Neural progenitor cell (in vitro differentiated cells): ENCODE measurements at regions not wholly inside any gene's neighbourhood (a gene's known extent, or its start where the extent isn't known, plus 50 kb on each side); places are given as distances from the start of the nearest gene placed in this dataset.

Source experiments
- DNase-seq: peaks from one replicate; pipeline ENCODE4 v3.0.0-alpha.2; 2016; ENCODE audit warnings: low spot score
- H2AFZ ChIP-seq: fragments of 200-600 bp; sonication (generic); replicated peaks from 2 replicates; pipeline ENCODE4 v1.6.1; 2016; ENCODE audit warnings: antibody characterized with exemption
- H3F3A ChIP-seq: fragments of 200-600 bp; sonication (generic); 2 replicates; pipeline ENCODE4 v1.6.1; 2016; ENCODE audit warnings: antibody characterized with exemption, low read depth
- H3K27ac ChIP-seq: fragments of 200-600 bp; sonication (generic); 2 replicates; pipeline ENCODE4 v1.5.1; 2016; ENCODE audit warnings: mild to moderate bottlenecking
- H3K27me3 ChIP-seq: fragments of 200-600 bp; sonication (generic); 2 replicates; pipeline ENCODE4 v1.6.1; 2016; ENCODE audit warnings: mild to moderate bottlenecking, moderate library complexity
- H3K36me3 ChIP-seq: fragments of 200-600 bp; sonication (generic); 2 replicates; pipeline ENCODE4 v1.5.1; 2016
- H3K4me1 ChIP-seq: fragments of 200-600 bp; sonication (generic); 2 replicates; pipeline ENCODE4 v1.6.1; 2016; ENCODE audit warnings: mixed run types
- H3K4me2 ChIP-seq: fragments of 200-600 bp; sonication (generic); 2 replicates; pipeline ENCODE4 v1.6.1; 2016
- H3K4me3 ChIP-seq: fragments of 200-600 bp; sonication (generic); 2 replicates; pipeline ENCODE4 v1.5.1; 2016
- H3K79me2 ChIP-seq: fragments of 200-600 bp; sonication (generic); 2 replicates; pipeline ENCODE4 v1.6.1; 2016; ENCODE audit warnings: low read depth
- H3K9ac ChIP-seq: fragments of 200-600 bp; sonication (generic); 2 replicates; pipeline ENCODE4 v1.6.1; 2016
- H3K9me3 ChIP-seq: fragments of 200-600 bp; sonication (generic); 2 replicates; pipeline ENCODE4 v1.5.1; 2016; ENCODE audit warnings: low read depth
- H4K20me1 ChIP-seq: fragments of 200-600 bp; sonication (generic); 2 replicates; pipeline ENCODE4 v1.6.1; 2016; ENCODE audit warnings: low read depth
- H3K27ac Mint-ChIP-seq: 3 replicates; pipeline ENCODE4 v1.8.0; 2021; ENCODE audit warnings: mixed read lengths
- H3K27me3 Mint-ChIP-seq: 2 replicates; pipeline ENCODE4 v1.8.0; 2022; ENCODE audit warnings: low read depth, mild to moderate bottlenecking, inconsistent platforms, moderate library complexity, mixed read lengths; ENCODE audit not compliant: insufficient read depth
- H3K36me3 Mint-ChIP-seq: 3 replicates; pipeline ENCODE4 v1.8.0; 2021; ENCODE audit warnings: mixed read lengths
- H3K4me1 Mint-ChIP-seq: 3 replicates; pipeline ENCODE4 v1.8.0; 2021; ENCODE audit warnings: mixed read lengths
- H3K4me3 Mint-ChIP-seq: 3 replicates; pipeline ENCODE4 v1.8.0; 2021; ENCODE audit warnings: mild to moderate bottlenecking, moderate library complexity, mixed read lengths
- H3K9me3 Mint-ChIP-seq: 3 replicates; pipeline ENCODE4 v1.8.0; 2020; ENCODE audit warnings: mixed read lengths
- EZH2 ChIP-seq: fragments of 200-600 bp; sonication (generic); IDR thresholded peaks from 2 replicates; pipeline ENCODE4 v1.6.1; 2017; ENCODE audit warnings: antibody characterized with exemption, mild to moderate bottlenecking, moderate library complexity
- EZH2phosphoT487 ChIP-seq: fragments of 200-600 bp; sonication (generic); IDR thresholded peaks from 2 replicates; pipeline ENCODE4 v1.6.1; 2017; ENCODE audit warnings: antibody characterized with exemption
- TF ChIP-seq, protein P1 (sequence below): fragments of 200-600 bp; sonication (generic); IDR thresholded peaks from 2 replicates; pipeline ENCODE4 v1.5.1; 2017; ENCODE audit warnings: antibody characterized with exemption, mild to moderate bottlenecking

DNA sequence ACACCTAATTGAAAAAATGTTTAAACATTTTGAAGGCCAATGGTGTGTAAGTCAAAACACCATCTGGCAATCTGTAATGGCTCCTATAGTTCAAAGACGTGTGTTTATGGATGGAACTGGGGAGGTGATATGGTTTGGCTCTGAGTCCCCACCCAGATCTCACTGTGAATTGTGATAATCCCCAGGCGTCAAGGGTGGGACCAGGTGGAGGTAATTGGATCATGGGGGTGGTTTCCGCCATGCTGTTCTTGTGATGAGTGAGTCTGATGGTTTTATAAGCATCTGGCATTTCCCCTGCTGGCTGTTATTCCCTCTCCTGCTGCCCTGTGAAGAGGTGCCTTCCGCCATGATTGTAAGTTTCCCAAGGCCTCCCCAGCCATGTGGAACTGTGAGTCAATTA is 52.2 kb downstream of the ADRA2C start:
- Histone ChIP-seq H4K20me1 (no peaks in the 10 kb centered on the region), H3K9me3 (no peaks in the 10 kb centered on the region), H3K79me2 (no peaks in the 10 kb centered on the region), H2AFZ (no peak overlapping the region), H3K36me3 (no peaks in the 10 kb centered on the region), H3K27ac (no peak overlapping the region), H3K4me2 (no peak overlapping the region), H3K9ac (no peak overlapping the region), H3K4me3 (no peak overlapping the region), H3F3A (peaks cover 6% of the 10 kb centered on the region), H3K27me3 (no peaks in the 10 kb centered on the region), H3K4me1 (peaks cover 15% of the 10 kb centered on the region)
- Mint-ChIP-seq H3K27ac (no peak overlapping the region), H3K9me3 (peaks cover 8% of the 10 kb centered on the region), H3K4me1 (peaks cover 10% of the 10 kb centered on the region), H3K4me3 (peak overlapping the region; percentile 44), H3K27me3 (peaks cover 18% of the 10 kb centered on the region), H3K36me3 (no peaks in the 10 kb centered on the region)
- DNase-seq = no peak
- TF ChIP-seq, protein P1, sequence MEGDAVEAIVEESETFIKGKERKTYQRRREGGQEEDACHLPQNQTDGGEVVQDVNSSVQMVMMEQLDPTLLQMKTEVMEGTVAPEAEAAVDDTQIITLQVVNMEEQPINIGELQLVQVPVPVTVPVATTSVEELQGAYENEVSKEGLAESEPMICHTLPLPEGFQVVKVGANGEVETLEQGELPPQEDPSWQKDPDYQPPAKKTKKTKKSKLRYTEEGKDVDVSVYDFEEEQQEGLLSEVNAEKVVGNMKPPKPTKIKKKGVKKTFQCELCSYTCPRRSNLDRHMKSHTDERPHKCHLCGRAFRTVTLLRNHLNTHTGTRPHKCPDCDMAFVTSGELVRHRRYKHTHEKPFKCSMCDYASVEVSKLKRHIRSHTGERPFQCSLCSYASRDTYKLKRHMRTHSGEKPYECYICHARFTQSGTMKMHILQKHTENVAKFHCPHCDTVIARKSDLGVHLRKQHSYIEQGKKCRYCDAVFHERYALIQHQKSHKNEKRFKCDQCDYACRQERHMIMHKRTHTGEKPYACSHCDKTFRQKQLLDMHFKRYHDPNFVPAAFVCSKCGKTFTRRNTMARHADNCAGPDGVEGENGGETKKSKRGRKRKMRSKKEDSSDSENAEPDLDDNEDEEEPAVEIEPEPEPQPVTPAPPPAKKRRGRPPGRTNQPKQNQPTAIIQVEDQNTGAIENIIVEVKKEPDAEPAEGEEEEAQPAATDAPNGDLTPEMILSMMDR = no peak
- TF ChIP-seq EZH2phosphoT487 (no peak), EZH2 (no peak)

DNA sequence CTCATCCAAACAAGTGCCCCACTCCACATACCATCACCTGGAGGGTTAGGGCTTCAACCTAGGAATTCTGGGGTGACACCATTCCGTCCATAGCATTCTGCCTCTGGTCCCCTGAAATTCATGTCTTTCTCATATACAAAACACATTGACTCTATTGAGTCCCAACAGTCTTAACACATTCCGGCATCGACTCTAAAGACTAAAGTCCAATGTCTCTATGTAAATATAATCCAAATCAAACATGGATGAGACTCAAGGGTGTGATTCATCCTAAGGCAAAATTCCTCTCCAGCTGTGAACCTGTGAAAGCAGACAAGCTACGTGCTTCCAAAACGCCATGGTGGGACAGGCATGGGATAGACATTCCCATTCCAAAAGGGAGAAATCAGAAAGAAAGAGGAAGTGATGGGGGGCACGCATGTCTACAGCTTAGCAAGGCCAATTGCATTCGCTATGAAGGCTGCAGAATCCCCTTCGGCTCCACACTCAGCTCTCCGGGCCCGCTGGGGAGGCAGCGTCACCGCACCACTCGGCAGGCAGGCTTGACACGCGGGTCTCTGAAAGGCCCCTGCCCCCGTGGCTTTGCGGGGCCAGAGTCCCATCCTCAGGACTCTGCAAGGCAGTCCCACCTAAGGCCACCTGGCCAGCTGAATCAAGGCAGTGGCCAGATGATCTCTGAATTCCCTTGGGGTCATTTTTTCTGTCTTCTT is 53.2 kb downstream of the ADRA2C start:
- no peak overlapping the region for H3K27ac Mint-ChIP-seq
- no peaks in the 10 kb centered on the region for H3K36me3 Mint-ChIP-seq

DNA sequence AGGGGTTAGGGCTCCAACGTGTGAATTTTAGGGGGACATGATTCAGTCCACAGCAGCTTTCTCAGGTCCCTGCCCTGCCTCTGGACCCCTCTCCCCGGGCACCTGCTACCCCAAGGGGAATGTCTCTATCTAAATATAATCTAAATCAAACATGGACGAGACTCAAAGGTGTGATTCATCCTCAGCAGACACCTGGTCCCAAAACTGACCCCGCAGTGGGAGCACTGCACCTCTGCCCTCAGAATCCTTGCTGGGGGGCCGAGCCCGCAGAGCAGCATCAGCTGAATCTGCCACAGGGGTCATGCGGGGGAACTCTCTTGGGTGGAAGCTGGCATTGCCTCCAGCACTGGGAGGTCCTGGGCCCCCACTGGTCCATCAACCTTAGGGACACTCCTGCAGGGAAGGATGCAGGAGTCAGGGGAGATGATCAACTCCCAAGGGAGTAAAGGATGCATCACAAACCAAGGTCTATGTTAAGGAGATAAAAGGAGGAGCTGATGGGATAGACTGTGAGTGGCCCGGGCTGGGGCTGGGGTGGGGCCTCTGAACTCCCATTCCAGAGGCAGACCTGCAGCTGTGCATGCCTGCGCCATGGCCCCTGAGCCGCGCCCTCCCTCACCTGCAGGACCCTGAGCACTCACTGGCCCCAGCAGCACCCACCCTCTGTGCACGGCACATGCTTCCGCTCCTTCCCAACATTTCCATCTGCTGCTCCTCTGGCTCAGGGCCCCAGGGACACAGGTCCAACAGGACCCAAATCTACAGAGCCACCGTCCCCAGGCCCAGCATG is 54.0 kb downstream of the ADRA2C start:
- Histone ChIP-seq H3K4me2 (no peak overlapping the region), H3F3A (peaks cover under 1% of the 10 kb centered on the region), H3K4me1 (peaks cover 15% of the 10 kb centered on the region), H3K36me3 (no peaks in the 10 kb centered on the region), H4K20me1 (no peaks in the 10 kb centered on the region), H2AFZ (no peak overlapping the region), H3K4me3 (no peak overlapping the region), H3K9me3 (no peaks in the 10 kb centered on the region), H3K79me2 (no peaks in the 10 kb centered on the region), H3K27ac (no peak overlapping the region), H3K27me3 (no peaks in the 10 kb centered on the region), H3K9ac (no peak overlapping the region)
- no peaks in the 10 kb centered on the region for H3K36me3 Mint-ChIP-seq
- peaks cover 5% of the 10 kb centered on the region for H3K9me3 Mint-ChIP-seq
- TF ChIP-seq EZH2phosphoT487 = no peak
- TF ChIP-seq EZH2 = no peak
- TF ChIP-seq, protein P1 = no peak
- H3K27me3 Mint-ChIP-seq = peaks cover 31% of the 10 kb centered on the region
- peaks cover 15% of the 10 kb centered on the region for H3K4me1 Mint-ChIP-seq
- H3K27ac Mint-ChIP-seq = no peak overlapping the region
- DNase-seq = no peak
- no peak overlapping the region for H3K4me3 Mint-ChIP-seq

More for the DNA sequence above, 53.2 kb downstream of the ADRA2C start:
- TF ChIP-seq EZH2phosphoT487 (no peak), EZH2 (no peak)
- TF ChIP-seq, protein P1 = no peak
- Histone ChIP-seq H3K4me1 (peaks cover 15% of the 10 kb centered on the region), H4K20me1 (no peaks in the 10 kb centered on the region), H2AFZ (no peak overlapping the region), H3K4me3 (no peak overlapping the region), H3F3A (peaks cover 6% of the 10 kb centered on the region), H3K27me3 (no peaks in the 10 kb centered on the region), H3K79me2 (no peaks in the 10 kb centered on the region), H3K36me3 (no peaks in the 10 kb centered on the region), H3K9ac (no peak overlapping the region), H3K27ac (no peak overlapping the region), H3K4me2 (no peak overlapping the region), H3K9me3 (no peaks in the 10 kb centered on the region)
- no peak for DNase-seq
- H3K4me1 Mint-ChIP-seq = peaks cover 12% of the 10 kb centered on the region
- no peak overlapping the region for H3K4me3 Mint-ChIP-seq
- peaks cover 23% of the 10 kb centered on the region for H3K27me3 Mint-ChIP-seq
- peaks cover 5% of the 10 kb centered on the region for H3K9me3 Mint-ChIP-seq
